HG02870 (cell line): ENCODE measurements at regions not wholly inside any gene's neighbourhood (a gene's known extent, or its start where the extent isn't known, plus 50 kb on each side); places are given as distances from the start of the nearest gene placed in this dataset.

Source experiments
- ATAC-seq: cut with Tn5 transposase; IDR thresholded peaks from one replicate; pipeline ENCODE4 v1.9.1; 2021; ENCODE audit warnings: mild to moderate bottlenecking, moderate library complexity; ENCODE audit not compliant: unreplicated experiment

- ATAC-seq: no peak
Observed at GRCh38 chr5:35284364-35284763, 54.1 kb upstream of the PRLR start.

GRCh38 chr5:35282810-35283209 is 52.5 kb upstream of the PRLR start:
- ATAC-seq: no peak

GRCh38 chr5:35281613-35282012 is 51.3 kb upstream of the PRLR start:
- no peak for ATAC-seq
